Suprapubic skin (tissue), 4 donors: ENCODE measurements at regions not wholly inside any gene's neighbourhood (a gene's known extent, or its start where the extent isn't known, plus 50 kb on each side); places are given as distances from the start of the nearest gene placed in this dataset.

Experiments
- DNase-seq, 2 donors: peaks; one replicate each; pipeline ENCODE4 v3.0.0-alpha.2; 2019; ENCODE audit warnings: low spot score in 2 of 2
- H3K27ac ChIP-seq: fragments of 200-600 bp; sonication (generic); one replicate; pipeline ENCODE4 v1.5.1; 2019
- H3K27me3 ChIP-seq: fragments of 200-600 bp; sonication (generic); one replicate; pipeline ENCODE4 v1.5.1; 2019
- H3K36me3 ChIP-seq: fragments of 200-600 bp; sonication (generic); one replicate; pipeline ENCODE4 v1.5.1; 2019
- H3K4me1 ChIP-seq: fragments of 200-600 bp; sonication (generic); one replicate; pipeline ENCODE4 v1.5.1; 2019
- H3K4me3 ChIP-seq: fragments of 200-600 bp; sonication (generic); one replicate; pipeline ENCODE4 v1.5.1; 2019; ENCODE audit warnings: mild to moderate bottlenecking
- H3K9me3 ChIP-seq: fragments of 200-600 bp; sonication (generic); one replicate; pipeline ENCODE4 v1.5.1; 2019
- CTCF ChIP-seq, 2 donors: fragments of 200-600 bp in 1 of 2; fragments of 450-650 bp in 1 of 2; sonication (generic) in 1 of 2; IDR thresholded peaks; one replicate each; pipeline ENCODE4 v1.5.1; 2016 to 2019; ENCODE audit warnings: antibody characterized with exemption in 2 of 2, mild to moderate bottlenecking in 1 of 2, moderate library complexity in 1 of 2
- EP300 ChIP-seq: sonication (generic); formaldehyde crosslinking; IDR thresholded peaks from one replicate; pipeline ENCODE4 v1.6.1; 2017; ENCODE audit warnings: antibody characterized with exemption
- POLR2A ChIP-seq, 2 donors: fragments of 450-650 bp; IDR thresholded peaks; one replicate each; pipeline ENCODE4 v1.6.1; 2017; ENCODE audit warnings: antibody characterized with exemption in 2 of 2, mild to moderate bottlenecking in 2 of 2, moderate library complexity in 2 of 2
- POLR2AphosphoS5 ChIP-seq, 3 donors: sonication (generic); formaldehyde crosslinking; IDR thresholded peaks; one replicate each; pipeline ENCODE4 v1.6.1; 2017; ENCODE audit warnings: antibody characterized with exemption in 3 of 3
- WGBS: methylation state at CpG from one replicate; pipeline ENCODE4 v1.1.5; 2018; 5-methylcytosine and 5-hydroxymethylcytosine counted together

- no peak for TF ChIP-seq POLR2A (IDR thresholded peaks at IDR 0.05)
- no peak for TF ChIP-seq CTCF (IDR thresholded peaks at IDR 0.05)
- TF ChIP-seq POLR2AphosphoS5 (IDR thresholded peaks at IDR 0.05) = no peak
- TF ChIP-seq EP300 = no peak
- H3K27me3 ChIP-seq = no peaks in the 10 kb centered on the region
- DNase-seq = no peak
Measured at GRCh38 chr5:129853588-129853987, 50.7 kb upstream of the CHSY3 start.

More at GRCh38 chr5:129853588-129853987, 50.7 kb upstream of the CHSY3 start:
- Histone ChIP-seq H3K36me3 (no peaks in the 10 kb centered on the region), H3K4me3 (no peak overlapping the region), H3K9me3 (no peaks in the 10 kb centered on the region), H3K27ac (no peak overlapping the region), H3K4me1 (no peaks in the 10 kb centered on the region)
- 46% methylated on average over 5 of the region's 5 CpGs for WGBS
